NOMO-1 (cell line): ENCODE measurements at regions not wholly inside any gene's neighbourhood (a gene's known extent, or its start where the extent isn't known, plus 50 kb on each side); places are given as distances from the start of the nearest gene placed in this dataset.

Source experiments
- DNase-seq, 2 experiments: peaks; one replicate each; lab custom pipeline; 2025; ENCODE audit not compliant: unreplicated experiment in 2 of 2; lab: John Stamatoyannopoulos, UW

- DNase-seq: no peak
Observed at GRCh38 chr10:131698986-131699385, 201.8 kb upstream of the PPP2R2D start.

DNA sequence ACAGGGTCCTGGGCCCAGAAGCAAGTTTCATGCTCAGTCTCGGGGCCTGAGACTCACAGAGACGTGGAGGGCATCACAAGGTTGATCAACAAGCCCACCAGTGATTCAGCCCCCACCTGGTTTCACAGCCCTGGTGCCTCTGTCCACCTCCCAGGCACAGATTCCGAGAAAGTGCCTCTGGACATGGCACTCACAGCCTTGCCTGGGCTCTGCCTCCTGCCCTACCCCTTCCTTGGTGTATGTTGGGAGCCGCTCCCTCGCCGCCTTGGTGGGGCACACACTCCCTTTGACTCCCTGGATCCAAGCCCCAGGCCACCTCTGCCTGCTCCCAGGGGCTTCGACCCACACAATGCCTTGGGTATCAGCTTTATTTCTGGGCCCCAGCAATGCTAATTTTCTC lies 200.8 kb upstream of the PPP2R2D start:
- DNase-seq: no peak

GRCh38 chr10:131700506-131700905 lies 200.3 kb upstream of the PPP2R2D start:
- DNase-seq: no peak

GRCh38 chr10:131701131-131701947 lies 199.5 kb upstream of the PPP2R2D start:
- DNase-seq: no peak

DNA sequence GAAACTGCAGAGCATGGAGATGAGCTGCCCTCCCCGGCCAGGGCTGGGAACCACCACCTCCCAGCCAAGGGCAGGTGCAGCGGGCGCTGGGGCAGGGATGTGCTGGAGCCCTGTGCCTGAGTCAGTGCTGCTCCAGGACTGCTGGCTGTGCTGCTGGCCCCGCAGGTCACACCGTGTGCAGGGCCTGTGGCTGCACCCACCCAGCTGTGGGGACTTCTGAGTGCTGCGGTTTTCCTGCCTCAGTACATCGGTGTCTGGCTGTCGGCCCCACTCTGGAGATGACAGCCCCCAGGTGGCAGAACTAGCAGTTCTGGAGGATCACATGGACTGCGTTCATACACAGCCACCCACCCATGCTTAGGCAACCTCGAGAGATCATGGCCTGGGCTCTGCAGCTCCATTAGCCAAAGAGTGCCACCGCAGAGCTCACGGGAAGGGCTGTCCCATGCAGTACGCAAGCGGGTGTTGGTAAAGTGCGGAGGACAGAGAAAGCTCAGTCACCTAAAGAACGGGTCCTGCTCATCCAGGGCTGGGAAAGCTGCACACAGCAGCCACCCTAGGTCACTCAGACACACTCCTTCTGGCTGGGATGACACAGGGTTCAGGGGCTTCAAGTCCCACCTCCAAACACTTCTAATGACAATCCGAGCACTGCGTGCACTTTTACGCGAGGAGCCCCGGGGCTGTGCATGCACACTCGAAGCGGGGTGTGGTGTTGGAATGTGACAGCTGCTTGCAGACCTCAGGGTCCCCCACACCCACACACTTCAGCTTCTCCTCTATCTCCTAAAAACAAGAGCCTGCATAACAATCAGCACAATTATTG lies 198.1 kb upstream of the PPP2R2D start:
- no peak for DNase-seq

GRCh38 chr10:131703541-131703940 lies 197.3 kb upstream of the PPP2R2D start:
- DNase-seq: no peak

DNA sequence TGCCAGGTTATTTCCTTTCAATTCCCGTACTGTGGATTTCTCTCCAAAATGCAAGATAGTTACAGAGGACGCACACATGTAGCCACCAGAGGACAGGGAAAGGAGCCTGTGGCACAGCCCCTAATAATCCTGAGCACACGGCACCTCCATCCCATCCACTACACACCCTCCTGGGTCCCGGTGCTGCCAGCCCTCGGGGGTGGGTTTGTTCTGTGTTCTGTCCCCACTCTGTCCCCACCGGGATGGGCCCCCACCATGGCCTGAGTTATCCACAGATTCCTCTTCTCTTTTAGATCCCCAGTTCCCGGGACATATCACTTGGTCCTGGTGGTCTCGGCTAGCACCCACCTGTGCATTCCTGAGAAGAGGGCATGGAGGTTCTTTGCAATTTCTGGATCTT lies 196.9 kb upstream of the PPP2R2D start:
- no peak for DNase-seq

GRCh38 chr10:131706476-131706875 lies 194.3 kb upstream of the PPP2R2D start:
- no peak for DNase-seq

DNA sequence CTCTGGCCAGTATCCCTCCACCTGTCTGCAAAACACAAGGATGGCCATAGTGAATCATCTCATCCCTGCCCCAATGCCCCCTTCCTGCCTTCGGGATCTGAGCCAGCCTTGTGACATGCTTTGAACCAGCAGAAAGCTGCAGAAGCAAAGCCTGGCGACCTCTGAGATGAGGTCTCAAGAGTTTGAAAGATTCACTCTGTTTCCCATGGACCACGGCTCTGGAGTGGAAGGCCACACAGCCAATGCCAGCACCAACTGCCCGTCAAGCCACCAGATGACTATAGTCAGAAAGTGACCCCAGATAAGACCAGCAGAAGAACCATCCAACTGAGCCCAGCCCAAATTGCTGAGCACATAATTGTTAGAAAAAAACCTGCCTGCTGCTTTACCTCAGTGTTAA lies 193.9 kb upstream of the PPP2R2D start:
- no peak for DNase-seq

GRCh38 chr10:131708225-131708880 lies 192.5 kb upstream of the PPP2R2D start:
- DNase-seq: no peak

- DNase-seq: no peak
Observed at GRCh38 chr10:131710142-131710861, 190.5 kb upstream of the PPP2R2D start.

- DNase-seq: no peak
Observed at GRCh38 chr10:131722121-131722520, 178.7 kb upstream of the PPP2R2D start.

GRCh38 chr10:131722525-131723264 lies 178.1 kb upstream of the PPP2R2D start:
- DNase-seq: no peak

DNA sequence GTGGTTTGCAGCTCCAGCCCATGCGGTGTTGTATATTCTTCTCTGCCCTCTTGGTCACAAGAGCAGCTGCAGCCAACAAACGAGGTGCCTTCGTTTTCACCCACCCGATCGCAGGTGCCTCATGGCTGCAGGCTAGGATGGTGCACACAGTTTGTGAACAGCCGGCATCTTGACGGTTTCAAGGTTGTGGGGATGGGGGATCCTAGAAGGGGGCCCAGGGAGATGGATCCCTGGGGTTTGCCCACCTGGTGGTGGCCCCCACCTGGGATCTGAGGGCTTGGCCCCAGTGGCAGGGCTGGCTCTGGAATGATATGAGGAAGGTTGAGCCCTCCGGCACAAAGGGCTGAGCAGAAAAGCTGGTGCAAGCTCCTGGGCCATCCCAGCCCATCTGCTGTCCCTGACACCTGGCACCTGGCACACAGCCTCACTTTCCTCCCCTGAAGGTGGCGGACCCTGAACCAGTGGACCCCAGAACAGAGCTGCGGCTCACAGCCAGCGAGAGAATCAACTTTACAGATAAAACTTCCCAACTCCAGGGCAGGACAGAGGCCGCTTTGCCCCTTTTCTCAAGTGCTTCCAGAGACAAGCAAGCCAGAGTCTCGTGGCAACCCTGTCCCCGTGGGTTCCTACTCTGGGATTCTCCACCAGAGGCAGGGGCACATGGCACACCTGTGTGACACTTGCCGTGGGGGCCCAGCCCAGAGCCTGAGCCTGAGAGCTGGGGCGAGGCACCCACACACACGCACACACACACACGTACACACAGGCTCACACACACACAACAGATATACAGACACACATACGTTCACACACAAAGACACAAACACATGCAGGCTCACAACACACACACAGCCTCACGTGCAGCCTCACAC lies 177.3 kb upstream of the PPP2R2D start:
- no peak for DNase-seq

- no peak for DNase-seq
Observed at GRCh38 chr10:131724169-131724545, 176.7 kb upstream of the PPP2R2D start.

DNA sequence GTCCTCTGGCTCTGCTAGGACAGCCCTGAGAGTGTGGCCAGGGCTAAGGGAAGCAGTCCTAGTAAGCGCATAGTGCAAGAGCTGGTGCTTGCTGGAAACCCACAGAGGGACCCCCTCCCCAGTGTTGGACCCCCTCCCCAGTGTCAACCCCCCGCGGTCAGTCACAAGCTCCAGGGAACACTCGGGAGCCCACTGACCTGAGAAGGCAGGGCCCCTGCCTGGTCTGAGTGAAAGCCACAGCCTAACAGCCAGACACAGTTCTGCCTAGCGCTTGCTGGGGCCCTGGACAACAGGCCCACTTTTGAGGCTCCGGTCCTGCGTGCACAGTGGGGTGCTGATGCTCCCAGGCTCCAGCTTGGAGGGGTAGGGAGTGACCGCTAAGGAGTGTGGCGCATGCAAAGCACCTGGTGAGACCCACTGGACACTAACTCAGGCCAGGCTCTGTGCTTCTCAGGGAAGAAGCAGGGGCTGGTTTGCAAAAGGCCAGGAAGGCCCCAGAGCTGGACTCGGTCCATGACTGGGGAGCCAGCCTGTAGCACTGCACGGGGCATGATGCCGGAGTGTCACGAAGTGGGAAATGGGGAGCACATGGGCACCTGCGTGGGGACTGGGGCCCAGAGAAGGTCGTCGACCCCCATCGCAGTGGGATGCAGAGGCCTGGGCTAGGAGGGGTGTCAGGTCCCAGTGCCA lies 175.8 kb upstream of the PPP2R2D start:
- DNase-seq: no peak

DNA sequence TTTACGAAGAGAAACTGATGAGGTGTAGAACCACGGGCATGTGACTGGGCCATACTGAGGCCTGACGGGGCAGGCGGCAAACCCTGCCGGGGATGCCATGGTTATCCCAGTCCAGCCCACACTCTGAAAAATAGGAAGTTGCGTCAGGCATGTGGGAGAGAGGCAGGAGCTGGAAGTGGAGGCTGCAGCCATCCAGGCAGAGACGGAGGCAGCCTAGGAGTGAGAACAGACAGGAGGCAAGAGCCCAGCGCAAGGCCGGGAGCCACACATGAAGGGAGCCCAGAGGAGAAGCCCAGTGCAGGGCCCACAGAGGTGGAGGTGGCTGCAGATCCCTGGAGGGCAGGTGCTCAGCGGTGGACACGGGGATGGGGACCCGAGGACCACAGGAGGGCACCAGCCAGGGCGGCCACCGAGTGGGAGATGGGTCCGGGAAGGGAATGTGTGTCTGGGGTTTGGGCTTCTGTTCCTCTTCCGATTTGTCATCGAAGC lies 175.2 kb upstream of the PPP2R2D start:
- no peak for DNase-seq

DNA sequence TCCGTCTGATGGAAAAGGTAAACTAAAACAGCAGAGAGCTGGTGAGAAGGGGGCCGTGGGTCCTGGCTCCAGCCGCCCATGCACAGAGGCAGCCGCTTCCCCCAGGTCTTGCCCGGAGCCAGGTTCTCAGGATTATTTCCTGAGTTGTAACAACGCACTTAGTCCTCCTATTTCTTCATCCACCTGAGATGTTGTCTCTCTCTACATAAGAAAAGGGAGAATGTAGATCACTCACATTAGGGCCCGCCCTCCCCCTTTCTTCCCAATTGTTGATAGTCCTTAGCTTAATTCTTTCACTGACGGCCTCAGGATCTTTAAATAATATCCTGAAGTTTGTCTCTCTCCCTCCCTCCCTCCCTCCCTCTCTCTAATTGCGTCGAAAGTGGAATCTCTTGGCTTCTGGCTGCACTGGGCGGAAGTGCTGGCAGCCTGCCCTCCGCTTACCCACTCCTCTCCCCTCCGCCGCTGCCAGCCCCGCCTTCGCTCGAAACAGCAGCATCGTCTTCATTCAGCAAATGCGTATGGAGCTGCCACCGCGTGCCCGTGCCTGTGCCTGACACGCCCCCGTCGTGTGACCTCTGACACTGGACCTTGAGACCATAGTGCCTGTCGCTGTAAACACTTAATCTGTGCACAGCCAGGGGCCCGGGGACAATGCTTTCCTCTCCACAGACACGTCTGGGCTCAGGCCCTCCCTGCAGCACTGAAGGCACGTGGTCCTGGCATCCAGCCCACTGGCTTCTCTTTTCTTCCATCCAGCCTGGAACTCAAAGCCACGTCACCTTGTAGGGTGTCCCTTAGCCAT lies 174.5 kb upstream of the PPP2R2D start:
- no peak for DNase-seq
